ENCODE measurements at regions not wholly inside any gene's neighbourhood (a gene's known extent, or its start where the extent isn't known, plus 50 kb on each side); places are given as distances from the start of the nearest gene placed in this dataset.

DNA sequence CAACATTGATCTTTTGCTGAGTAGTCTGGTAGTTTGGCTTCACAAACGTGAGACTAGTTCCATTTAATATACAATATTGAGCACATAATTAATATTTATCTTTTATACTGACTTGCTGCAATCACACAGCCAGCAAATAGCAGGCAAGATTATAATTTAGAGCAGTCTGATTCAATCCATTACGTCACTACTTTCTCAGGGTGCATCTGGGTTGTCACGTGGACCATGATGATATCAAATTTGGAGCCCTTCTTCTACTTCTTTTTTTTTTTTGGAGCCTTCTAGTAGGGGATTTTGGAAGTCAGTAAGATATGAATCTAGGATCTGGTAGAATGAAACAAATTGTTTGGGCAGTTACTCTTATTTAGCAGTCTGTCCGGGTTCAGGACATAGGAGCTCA, 100.6 kb upstream of the SLC5A9 start:
- TF ChIP-seq, protein P1, sequence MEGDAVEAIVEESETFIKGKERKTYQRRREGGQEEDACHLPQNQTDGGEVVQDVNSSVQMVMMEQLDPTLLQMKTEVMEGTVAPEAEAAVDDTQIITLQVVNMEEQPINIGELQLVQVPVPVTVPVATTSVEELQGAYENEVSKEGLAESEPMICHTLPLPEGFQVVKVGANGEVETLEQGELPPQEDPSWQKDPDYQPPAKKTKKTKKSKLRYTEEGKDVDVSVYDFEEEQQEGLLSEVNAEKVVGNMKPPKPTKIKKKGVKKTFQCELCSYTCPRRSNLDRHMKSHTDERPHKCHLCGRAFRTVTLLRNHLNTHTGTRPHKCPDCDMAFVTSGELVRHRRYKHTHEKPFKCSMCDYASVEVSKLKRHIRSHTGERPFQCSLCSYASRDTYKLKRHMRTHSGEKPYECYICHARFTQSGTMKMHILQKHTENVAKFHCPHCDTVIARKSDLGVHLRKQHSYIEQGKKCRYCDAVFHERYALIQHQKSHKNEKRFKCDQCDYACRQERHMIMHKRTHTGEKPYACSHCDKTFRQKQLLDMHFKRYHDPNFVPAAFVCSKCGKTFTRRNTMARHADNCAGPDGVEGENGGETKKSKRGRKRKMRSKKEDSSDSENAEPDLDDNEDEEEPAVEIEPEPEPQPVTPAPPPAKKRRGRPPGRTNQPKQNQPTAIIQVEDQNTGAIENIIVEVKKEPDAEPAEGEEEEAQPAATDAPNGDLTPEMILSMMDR (IDR thresholded peaks at IDR 0.05) = no peak
- TF ChIP-seq POLR2A (IDR thresholded peaks at IDR 0.05) (no peak), POLR2AphosphoS5 (IDR thresholded peaks at IDR 0.05) (no peak), EP300 (IDR thresholded peaks at IDR 0.05) (no peak)
